Vagina (tissue), 2 donors: ENCODE measurements at regions not wholly inside any gene's neighbourhood (a gene's known extent, or its start where the extent isn't known, plus 50 kb on each side); places are given as distances from the start of the nearest gene placed in this dataset.

Source experiments
- DNase-seq, 2 donors: peaks; one replicate each; pipeline ENCODE4 v3.0.0-alpha.2; 2017; ENCODE audit errors: extremely low spot score in 2 of 2
- H3K27ac ChIP-seq: fragments of 200-600 bp; sonication (generic); one replicate; pipeline ENCODE4 v1.5.1; 2019
- H3K27me3 ChIP-seq: fragments of 200-600 bp; sonication (generic); one replicate; pipeline ENCODE4 v1.5.1; 2019
- H3K36me3 ChIP-seq, 2 donors: fragments of 200-600 bp; sonication (generic); one replicate each; pipeline ENCODE4 v1.5.1; 2017 to 2019
- H3K4me1 ChIP-seq: fragments of 200-600 bp; sonication (generic); one replicate; pipeline ENCODE4 v1.5.1; 2019
- H3K4me3 ChIP-seq, 2 donors: fragments of 200-600 bp; sonication (generic); 1 replicate in 1 of 2; 2 replicates in 1 of 2; pipeline ENCODE4 v1.5.1; 2016 to 2019
- H3K9me3 ChIP-seq: fragments of 200-600 bp; sonication (generic); one replicate; pipeline ENCODE4 v1.5.1; 2019
- CTCF ChIP-seq, 3 experiments: fragments of 450-650 bp in 2 of 3; fragments of 200-600 bp in 1 of 3; sonication (generic) in 1 of 3; IDR thresholded peaks; one replicate each; pipeline ENCODE4 v1.5.1; 2017 to 2019; ENCODE audit warnings: antibody characterized with exemption in 3 of 3, mild to moderate bottlenecking in 2 of 3, moderate library complexity in 2 of 3
- POLR2A ChIP-seq, 2 donors: fragments of 450-650 bp; IDR thresholded peaks; one replicate each; pipeline ENCODE4 v1.6.1; 2017; ENCODE audit warnings: antibody characterized with exemption in 2 of 2, mild to moderate bottlenecking in 2 of 2, moderate library complexity in 2 of 2
- POLR2AphosphoS5 ChIP-seq, 2 donors: sonication (generic); formaldehyde crosslinking; IDR thresholded peaks; one replicate each; pipeline ENCODE4 v1.9.0; 2017; ENCODE audit warnings: antibody characterized with exemption in 2 of 2, mild to moderate bottlenecking in 2 of 2, low read depth in 1 of 2; ENCODE audit not compliant: insufficient read depth in 1 of 2
- intact Hi-C: fragments of 100-400 bp; cut with DNase I; formaldehyde crosslinking; loops from one replicate; pipeline ENCODE4 v1.15.1; 2023

GRCh38 chr10:121338206-121338980 is 259.9 kb downstream of the FGFR2 start:
- Histone ChIP-seq H3K27me3 (no peaks in the 10 kb centered on the region), H3K27ac (no peak overlapping the region), H3K4me1 (no peaks in the 10 kb centered on the region), H3K36me3 (no peaks in the 10 kb centered on the region), H3K9me3 (no peaks in the 10 kb centered on the region), H3K4me3 (no peak overlapping the region)
- TF ChIP-seq CTCF (IDR thresholded peaks at IDR 0.05) (no peak), POLR2A (IDR thresholded peaks at IDR 0.05) (no peak), POLR2AphosphoS5 (IDR thresholded peaks at IDR 0.05; ENCODE audit: insufficient read depth in 1 of 2, low read depth in 1 of 2) (no peak)
- intact Hi-C loops, result no loop called here
- no peak for DNase-seq

- H3K27me3 ChIP-seq, result no peaks in the 10 kb centered on the region
- TF ChIP-seq POLR2AphosphoS5 (IDR thresholded peaks at IDR 0.05; ENCODE audit: insufficient read depth in 1 of 2, low read depth in 1 of 2) (no peak), POLR2A (IDR thresholded peaks at IDR 0.05) (no peak), CTCF (IDR thresholded peaks at IDR 0.05) (no peak)
- intact Hi-C loops, result no loop called here
- no peak overlapping the region for H3K4me3 ChIP-seq
- H3K4me1 ChIP-seq, result no peaks in the 10 kb centered on the region
- no peak overlapping the region for H3K27ac ChIP-seq
- H3K36me3 ChIP-seq, result no peaks in the 10 kb centered on the region
- no peaks in the 10 kb centered on the region for H3K9me3 ChIP-seq
- no peak for DNase-seq
Measured at GRCh38 chr10:121339114-121339513, 259.1 kb downstream of the FGFR2 start.

GRCh38 chr10:121340271-121340831 is 257.9 kb downstream of the FGFR2 start:
- no peak overlapping the region for H3K27ac ChIP-seq
- no peak for DNase-seq
- no peaks in the 10 kb centered on the region for H3K9me3 ChIP-seq
- no peaks in the 10 kb centered on the region for H3K27me3 ChIP-seq
- intact Hi-C loops, result no loop called here
- H3K36me3 ChIP-seq, result no peaks in the 10 kb centered on the region
- TF ChIP-seq CTCF (IDR thresholded peaks at IDR 0.05) (no peak), POLR2A (IDR thresholded peaks at IDR 0.05) (no peak), POLR2AphosphoS5 (IDR thresholded peaks at IDR 0.05; ENCODE audit: insufficient read depth in 1 of 2, low read depth in 1 of 2) (no peak)
- no peak overlapping the region for H3K4me3 ChIP-seq
- H3K4me1 ChIP-seq, result no peaks in the 10 kb centered on the region

- TF ChIP-seq POLR2A (IDR thresholded peaks at IDR 0.05), result no peak
- no peak for TF ChIP-seq CTCF (IDR thresholded peaks at IDR 0.05)
- no peak for TF ChIP-seq POLR2AphosphoS5 (IDR thresholded peaks at IDR 0.05; ENCODE audit: insufficient read depth in 1 of 2, low read depth in 1 of 2)
- intact Hi-C loops, result no loop called here
- Histone ChIP-seq H3K36me3 (no peaks in the 10 kb centered on the region), H3K27ac (no peak overlapping the region), H3K4me3 (no peak overlapping the region), H3K9me3 (no peaks in the 10 kb centered on the region), H3K4me1 (no peaks in the 10 kb centered on the region), H3K27me3 (no peaks in the 10 kb centered on the region)
- DNase-seq, result no peak
Measured at GRCh38 chr10:121351540-121351939, 246.7 kb downstream of the FGFR2 start.

GRCh38 chr10:121352231-121352855 is 245.9 kb downstream of the FGFR2 start:
- intact Hi-C loops, result no loop called here
- Histone ChIP-seq H3K4me1 (no peaks in the 10 kb centered on the region), H3K9me3 (no peaks in the 10 kb centered on the region), H3K4me3 (no peak overlapping the region), H3K36me3 (no peaks in the 10 kb centered on the region), H3K27me3 (no peaks in the 10 kb centered on the region), H3K27ac (no peak overlapping the region)
- TF ChIP-seq POLR2A (IDR thresholded peaks at IDR 0.05) (no peak), CTCF (IDR thresholded peaks at IDR 0.05) (no peak), POLR2AphosphoS5 (IDR thresholded peaks at IDR 0.05; ENCODE audit: insufficient read depth in 1 of 2, low read depth in 1 of 2) (no peak)
- no peak for DNase-seq
